Endothelial cell of umbilical vein (primary cell): ENCODE measurements at regions not wholly inside any gene's neighbourhood (a gene's known extent, or its start where the extent isn't known, plus 50 kb on each side); places are given as distances from the start of the nearest gene placed in this dataset.

Experiments
- BruUV-seq: library from RNA; stranded (reverse); fragments of 400-500 nt; replicated peaks from 2 replicates; lab custom pipeline; 2021; lab: Mats Ljungman, UMichigan
- CTCF ChIA-PET: fragments of 300-600, 350-600 bp; sonication (Branson Sonifier 250); formaldehyde crosslinking; loops from one replicate; lab custom pipeline; 2021; ENCODE audit warnings: antibody characterized with exemption, inconsistent platforms; lab: Charles Lee
- POLR2A ChIA-PET: fragments of 300-600, 350-600 bp; sonication (Branson Sonifier 250); formaldehyde crosslinking; loops from one replicate; lab custom pipeline; 2021; ENCODE audit warnings: antibody characterized with exemption, inconsistent platforms; lab: Charles Lee
- DNase-seq: peaks from one replicate; pipeline ENCODE4 v3.0.0-alpha.2; 2011; ENCODE audit warnings: low read depth, low spot score
- FAIRE-seq: peaks from 2 replicates; lab custom pipeline; 2011; peaks lifted over from hg19 to GRCh38; lab: Jason Lieb, UNC
- H2AFZ ChIP-seq: 2 replicates; pipeline ENCODE4 v1.6.0; 2012; ENCODE audit warnings: low read depth, low read length, control low read depth, inconsistent platforms
- H3K27ac ChIP-seq: 2 replicates; pipeline ENCODE4 v1.5.1; 2011; ENCODE audit warnings: low read depth, mild to moderate bottlenecking, control low read depth, low read length, moderate library complexity; ENCODE audit not compliant: insufficient read depth
- H3K27me3 ChIP-seq, 2 experiments: 2 replicates each; pipeline versions ENCODE4 v1.6.0 to v1.6.1; 2011; ENCODE audit warnings: low read length in 2 of 2, mixed read lengths in 1 of 2; ENCODE audit not compliant: control insufficient read depth in 2 of 2, insufficient read depth in 2 of 2
- H3K36me3 ChIP-seq, 2 experiments: 2 replicates in 1 of 2; 3 replicates in 1 of 2; pipeline ENCODE4 v1.5.1; 2011; ENCODE audit warnings: low read length in 2 of 2, mild to moderate bottlenecking in 1 of 2, moderate library complexity in 1 of 2; ENCODE audit not compliant: control insufficient read depth in 2 of 2, insufficient read depth in 2 of 2; ENCODE audit errors: extremely low read depth in 1 of 2
- H3K4me1 ChIP-seq: 3 replicates; pipeline ENCODE4 v1.5.1; 2011; ENCODE audit warnings: mild to moderate bottlenecking, low read length; ENCODE audit not compliant: control insufficient read depth, insufficient read depth; ENCODE audit errors: extremely low read depth
- H3K4me2 ChIP-seq: 2 replicates; pipeline ENCODE4 v1.6.1; 2011; ENCODE audit warnings: low read length, control low read depth, mixed read lengths; ENCODE audit not compliant: insufficient read depth
- H3K4me3 ChIP-seq, 3 experiments: fragments of 200-600 bp in 1 of 3; sonication (generic), shearing (Covaris generic) in 1 of 3; replicated peaks in 1 of 3; 2 replicates each; pipeline ENCODE4 v1.5.1; 2011 to 2016; ENCODE audit warnings: control low read depth in 3 of 3, low read length in 3 of 3, mild to moderate bottlenecking in 2 of 3, inconsistent platforms in 1 of 3, low read depth in 1 of 3, moderate library complexity in 1 of 3; ENCODE audit not compliant: insufficient read depth in 1 of 3
- H3K79me2 ChIP-seq: 2 replicates; pipeline ENCODE4 v1.6.0; 2012; ENCODE audit warnings: low read length, inconsistent platforms; ENCODE audit not compliant: control insufficient read depth, insufficient read depth
- H3K9ac ChIP-seq: replicated peaks from 2 replicates; pipeline ENCODE3; 2011; ENCODE audit warnings: low read length, control low read depth; ENCODE audit not compliant: insufficient read depth; ENCODE audit errors: extremely low read depth
- H3K9me1 ChIP-seq: replicated peaks from 3 replicates; pipeline ENCODE4 v1.6.0; 2011; ENCODE audit warnings: mild to moderate bottlenecking, low read length; ENCODE audit not compliant: control insufficient read depth, insufficient read depth; ENCODE audit errors: extremely low read depth
- H3K9me3 ChIP-seq: replicated peaks from 2 replicates; pipeline ENCODE4 v1.5.1; 2012; ENCODE audit warnings: low read length, inconsistent platforms; ENCODE audit not compliant: control insufficient read depth, insufficient read depth
- H4K20me1 ChIP-seq: replicated peaks from 2 replicates; pipeline ENCODE3; 2011; ENCODE audit warnings: mild to moderate bottlenecking, low read length; ENCODE audit not compliant: control insufficient read depth, insufficient read depth; ENCODE audit errors: extremely low read depth
- CTCF ChIP-seq, 2 donors: IDR thresholded peaks; 1 replicate in 1 of 2; 2 replicates in 1 of 2; pipeline ENCODE4 v1.5.1; 2011; ENCODE audit warnings: low read length in 2 of 2, mild to moderate bottlenecking in 2 of 2, moderate library complexity in 2 of 2, control low read depth in 1 of 2, inconsistent platforms in 1 of 2, low read depth in 1 of 2; ENCODE audit not compliant: insufficient read depth in 1 of 2; ENCODE audit errors: extremely low read depth in 1 of 2
- EZH2 ChIP-seq: IDR thresholded peaks from 2 replicates; pipeline ENCODE4 v1.6.1; 2012; ENCODE audit warnings: borderline replicate concordance, low read depth, mild to moderate bottlenecking, moderate library complexity, low read length, inconsistent platforms; ENCODE audit not compliant: severe bottlenecking
- FOS ChIP-seq: IDR thresholded peaks from 2 replicates; pipeline ENCODE4 v1.6.1; 2011; ENCODE audit warnings: mild to moderate bottlenecking, low read length, moderate library complexity, borderline replicate concordance; ENCODE audit not compliant: insufficient read depth
- GATA2 ChIP-seq: IDR thresholded peaks from 2 replicates; pipeline ENCODE4 v1.7.0; 2011; ENCODE audit warnings: low read depth, mild to moderate bottlenecking, moderate library complexity, mixed read lengths, low read length; ENCODE audit not compliant: insufficient read length, insufficient read depth
- JUN ChIP-seq: IDR thresholded peaks from 2 replicates; pipeline ENCODE4 v1.6.1; 2011; ENCODE audit warnings: borderline replicate concordance, low read depth; ENCODE audit not compliant: insufficient read length, insufficient read depth
- MYC ChIP-seq: IDR thresholded peaks from one replicate; pipeline ENCODE4 v1.6.1; 2011; ENCODE audit warnings: mild to moderate bottlenecking, low read depth, low read length
- POLR2A ChIP-seq: IDR thresholded peaks from 2 replicates; pipeline ENCODE4 v1.6.1; 2012; ENCODE audit warnings: low read depth, mild to moderate bottlenecking, control low read depth, low read length
- POLR2AphosphoS5 ChIP-seq: IDR thresholded peaks from 2 replicates; pipeline ENCODE4 v1.6.1; 2012; ENCODE audit warnings: low read depth, mild to moderate bottlenecking, control low read depth, low read length, moderate library complexity; ENCODE audit not compliant: insufficient read depth
- dilution Hi-C: fragments of 300-500 bp; cut with MboI; formaldehyde crosslinking; loops from one replicate; pipeline ENCODE4 v1.15.0; 2019; ENCODE audit warnings: low sequenced_read_pairs; ENCODE audit not compliant: extremely low pct_ligation_motif_present
- intact Hi-C: fragments of 100-400 bp; cut with micrococcal nuclease; formaldehyde crosslinking; loops from one replicate; pipeline ENCODE4 v1.10.0; 2022
- TF ChIP-seq, protein P1 (sequence below): IDR thresholded peaks from 2 replicates; pipeline ENCODE4 v1.6.1; 2011; ENCODE audit not compliant: insufficient read depth, insufficient read length

DNA sequence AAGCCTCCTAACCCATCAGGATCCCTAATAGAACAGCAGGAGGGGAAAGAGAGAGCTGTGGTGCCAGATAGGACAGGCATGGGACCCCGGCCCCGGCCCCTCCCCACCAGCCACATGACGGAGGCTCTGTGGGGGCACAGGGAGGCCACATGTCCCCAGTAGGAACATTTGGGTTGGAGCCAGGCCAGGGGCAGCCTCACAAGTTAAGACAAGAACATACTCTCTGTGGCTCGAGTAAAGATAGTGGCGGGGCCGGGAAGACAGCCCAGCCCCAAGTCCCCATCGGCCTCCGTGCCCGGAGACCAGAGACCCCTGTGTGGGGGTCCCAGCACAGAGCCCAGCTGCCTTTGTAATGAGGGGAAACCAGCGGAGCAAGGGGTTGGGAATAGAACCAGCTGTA lies 78.6 kb upstream of the GALNT9 start:
- no TSS peak for BruUV-seq
- intact Hi-C loops, result no loop called here
- H3K4me3 ChIP-seq, result no peak overlapping the region
- H3K9me1 ChIP-seq, result no peaks in the 10 kb centered on the region
- no peak for FAIRE-seq
- CTCF ChIA-PET, result interaction anchor here (1.0 to 1.2 kb wide), 2 partner anchors 116 to 254 kb away, joined by 3 to 4 read pairs; no protein-coding TSS in a partner anchor
- H3K36me3 ChIP-seq, result no peaks in the 10 kb centered on the region
- no peak overlapping the region for H3K27ac ChIP-seq
- H3K4me1 ChIP-seq, result no peaks in the 10 kb centered on the region
- no peaks in the 10 kb centered on the region for H3K27me3 ChIP-seq
- H4K20me1 ChIP-seq, result no peaks in the 10 kb centered on the region
- H3K9ac ChIP-seq, result no peak overlapping the region
- no peak for DNase-seq
- TF ChIP-seq JUN (no peak), FOS (no peak), POLR2AphosphoS5 (no peak), MYC (no peak), EZH2 (no peak), CTCF (IDR thresholded peaks at IDR 0.05; ENCODE audit: extremely low read depth in 1 of 2, insufficient read depth in 1 of 2, low read depth in 1 of 2, low read length in 2 of 2) (no peak), POLR2A (no peak), GATA2 (no peak)
- TF ChIP-seq, protein P1, sequence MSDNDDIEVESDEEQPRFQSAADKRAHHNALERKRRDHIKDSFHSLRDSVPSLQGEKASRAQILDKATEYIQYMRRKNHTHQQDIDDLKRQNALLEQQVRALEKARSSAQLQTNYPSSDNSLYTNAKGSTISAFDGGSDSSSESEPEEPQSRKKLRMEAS, result no peak
- H3K4me2 ChIP-seq, result no peak overlapping the region
- H2AFZ ChIP-seq, result no peak overlapping the region
- POLR2A ChIA-PET, result no interaction called here
- dilution Hi-C loops, result no loop called here
- no peaks in the 10 kb centered on the region for H3K9me3 ChIP-seq
- H3K79me2 ChIP-seq, result no peaks in the 10 kb centered on the region
